SK-N-SH treated with all-trans-retinoic acid at 6 μM for 48 hours (cell line): ENCODE measurements at regions not wholly inside any gene's neighbourhood (a gene's known extent, or its start where the extent isn't known, plus 50 kb on each side); places are given as distances from the start of the nearest gene placed in this dataset.

ENCODE experiments used
- ATAC-seq: fragments of 200-7000 bp; cut with Tn5 transposase; 3 replicates; pipeline ENCODE4 v1.9.1; 2020; ENCODE audit warnings: mild to moderate bottlenecking, moderate library complexity
- BACH2 ChIP-seq: fragments of 250-450 bp; sonication (Bioruptor Pico); IDR thresholded peaks from 2 replicates; pipeline ENCODE4 v1.9.0; 2021; ENCODE audit warnings: mild to moderate bottlenecking, borderline replicate concordance
- CSDC2 ChIP-seq: fragments of 250-450 bp; sonication (Bioruptor Pico); IDR thresholded peaks from 2 replicates; pipeline ENCODE4 v1.5.0; 2020; ENCODE audit warnings: mild to moderate bottlenecking, moderate library complexity
- CSRNP3 ChIP-seq: fragments of 250-450 bp; sonication (Bioruptor Pico); IDR thresholded peaks from 2 replicates; pipeline ENCODE4 v1.5.1; 2021; ENCODE audit warnings: mild to moderate bottlenecking, moderate library complexity
- ESRRG ChIP-seq: fragments of 250-450 bp; sonication (Bioruptor Pico); IDR thresholded peaks from 2 replicates; pipeline ENCODE4 v1.6.1; 2021; ENCODE audit warnings: mild to moderate bottlenecking
- GLIS3 ChIP-seq: fragments of 250-450 bp; sonication (Bioruptor Pico); IDR thresholded peaks from 2 replicates; pipeline ENCODE4 v1.5.0; 2020; ENCODE audit warnings: mild to moderate bottlenecking, moderate library complexity
- ISL1 ChIP-seq: fragments of 250-450 bp; sonication (Bioruptor Pico); IDR thresholded peaks from 2 replicates; pipeline ENCODE4 v2.1.2; 2022; ENCODE audit warnings: mild to moderate bottlenecking, moderate library complexity
- OSR1 ChIP-seq: fragments of 250-450 bp; sonication (Bioruptor Pico); IDR thresholded peaks from 2 replicates; pipeline ENCODE4 v1.8.0; 2022; ENCODE audit warnings: moderate library complexity, mild to moderate bottlenecking, inconsistent platforms
- PPARA ChIP-seq: fragments of 250-450 bp; sonication (Bioruptor Pico); IDR thresholded peaks from 2 replicates; pipeline ENCODE4 v1.5.0; 2020; ENCODE audit warnings: mild to moderate bottlenecking, borderline replicate concordance
- RARB ChIP-seq: fragments of 250-450 bp; sonication (Bioruptor Pico); IDR thresholded peaks from 2 replicates; pipeline ENCODE4 v1.8.0; 2021; ENCODE audit warnings: mild to moderate bottlenecking, moderate library complexity
- SNAI2 ChIP-seq: fragments of 250-450 bp; sonication (Bioruptor Pico); IDR thresholded peaks from 2 replicates; pipeline ENCODE4 v1.5.0; 2020; ENCODE audit warnings: mild to moderate bottlenecking, moderate library complexity
- TCF4 ChIP-seq: fragments of 250-450 bp; sonication (Bioruptor Pico); IDR thresholded peaks from 2 replicates; pipeline ENCODE4 v1.8.0; 2021; ENCODE audit warnings: mild to moderate bottlenecking, moderate library complexity, borderline replicate concordance
- TOX ChIP-seq: fragments of 250-450 bp; sonication (Bioruptor Pico); IDR thresholded peaks from 2 replicates; pipeline ENCODE4 v1.8.0; 2021; ENCODE audit warnings: mild to moderate bottlenecking, moderate library complexity, borderline replicate concordance
- TSHZ2 ChIP-seq: fragments of 250-450 bp; sonication (Bioruptor Pico); IDR thresholded peaks from 2 replicates; pipeline ENCODE4 v1.5.0; 2020; ENCODE audit warnings: mild to moderate bottlenecking, moderate library complexity
- ZC3H10 ChIP-seq: fragments of 250-450 bp; sonication (Bioruptor Pico); IDR thresholded peaks from 2 replicates; pipeline ENCODE4 v1.5.1; 2021; ENCODE audit warnings: mild to moderate bottlenecking, moderate library complexity
- ZFP3 ChIP-seq: fragments of 250-450 bp; sonication (Bioruptor Pico); IDR thresholded peaks from 2 replicates; pipeline ENCODE4 v1.5.0; 2020; ENCODE audit warnings: mild to moderate bottlenecking, moderate library complexity
- ZFP30 ChIP-seq: fragments of 450-650 bp; formaldehyde crosslinking; IDR thresholded peaks from 2 replicates; pipeline ENCODE4 v1.5.0; 2022; ENCODE audit warnings: mild to moderate bottlenecking, moderate library complexity
- ZNF565 ChIP-seq: fragments of 450-650 bp; formaldehyde crosslinking; conservative IDR thresholded peaks from 2 replicates; pipeline ENCODE4 v1.5.0; 2020; ENCODE audit warnings: low read depth, mild to moderate bottlenecking, moderate library complexity
- ZNF70 ChIP-seq: fragments of 450-650 bp; formaldehyde crosslinking; IDR thresholded peaks from 2 replicates; pipeline ENCODE4 v1.5.0; 2020; ENCODE audit warnings: mild to moderate bottlenecking, moderate library complexity
- ZNF8 ChIP-seq: fragments of 450-650 bp; formaldehyde crosslinking; IDR thresholded peaks from 2 replicates; pipeline ENCODE4 v1.5.0; 2020; ENCODE audit warnings: mild to moderate bottlenecking, moderate library complexity
- TF ChIP-seq, protein P1 (sequence below): fragments of 250-450 bp; sonication (Bioruptor Pico); IDR thresholded peaks from 2 replicates; pipeline ENCODE4 v1.5.1; 2020; ENCODE audit warnings: low read depth, mild to moderate bottlenecking, moderate library complexity
- TF ChIP-seq, protein P2 (sequence below): fragments of 250-450 bp; sonication (Bioruptor Pico); IDR thresholded peaks from 2 replicates; pipeline ENCODE4 v1.8.0; 2021; ENCODE audit warnings: low read depth, mild to moderate bottlenecking, moderate library complexity, borderline replicate concordance
- TF ChIP-seq, protein P3 (sequence below): fragments of 250-450 bp; sonication (Bioruptor Pico); IDR thresholded peaks from 2 replicates; pipeline ENCODE4 v1.8.0; 2020; ENCODE audit warnings: mild to moderate bottlenecking, moderate library complexity, borderline replicate concordance

- ATAC-seq = no peak
- TF ChIP-seq BACH2 (no peak), CSDC2 (CRISPR knock-in tag) (no peak), ISL1 (CRISPR knock-in tag) (no peak), TOX (CRISPR knock-in tag) (no peak), ZNF565 (no peak), ZNF8 (no peak), RARB (no peak), ZFP3 (CRISPR knock-in tag) (no peak), GLIS3 (CRISPR knock-in tag) (no peak), ZNF70 (CRISPR knock-in tag) (no peak), ESRRG (no peak), OSR1 (CRISPR knock-in tag) (no peak)
- TF ChIP-seq, protein P1, sequence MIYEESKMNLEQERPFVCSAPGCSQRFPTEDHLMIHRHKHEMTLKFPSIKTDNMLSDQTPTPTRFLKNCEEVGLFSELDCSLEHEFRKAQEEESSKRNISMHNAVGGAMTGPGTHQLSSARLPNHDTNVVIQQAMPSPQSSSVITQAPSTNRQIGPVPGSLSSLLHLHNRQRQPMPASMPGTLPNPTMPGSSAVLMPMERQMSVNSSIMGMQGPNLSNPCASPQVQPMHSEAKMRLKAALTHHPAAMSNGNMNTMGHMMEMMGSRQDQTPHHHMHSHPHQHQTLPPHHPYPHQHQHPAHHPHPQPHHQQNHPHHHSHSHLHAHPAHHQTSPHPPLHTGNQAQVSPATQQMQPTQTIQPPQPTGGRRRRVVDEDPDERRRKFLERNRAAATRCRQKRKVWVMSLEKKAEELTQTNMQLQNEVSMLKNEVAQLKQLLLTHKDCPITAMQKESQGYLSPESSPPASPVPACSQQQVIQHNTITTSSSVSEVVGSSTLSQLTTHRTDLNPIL (CRISPR knock-in tag) = no peak
- TF ChIP-seq, all 23 proteins: peak for 0
Observed at GRCh38 chr5:135222171-135222681, 176.8 kb downstream of the MACROH2A1 start.

DNA sequence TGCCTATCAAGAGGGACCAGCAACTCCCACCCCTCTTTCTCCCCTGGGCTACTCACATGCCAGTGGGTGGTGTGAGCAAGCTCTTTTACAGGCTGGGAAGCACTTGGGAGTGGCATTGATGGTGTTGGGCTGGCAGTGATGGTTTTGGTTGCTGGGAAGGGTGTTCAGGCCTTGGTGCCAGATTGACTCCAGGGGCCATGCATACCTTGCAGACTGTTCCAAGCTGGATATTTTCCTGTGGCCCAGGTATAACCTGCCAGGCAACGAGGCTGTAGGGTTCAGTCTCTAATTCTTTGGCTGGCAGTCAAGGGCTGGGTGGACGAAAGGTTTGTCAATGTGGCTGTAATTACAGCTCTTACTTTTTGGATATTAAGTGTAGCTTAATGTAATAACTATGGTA lies 177.3 kb downstream of the MACROH2A1 start:
- no peak for TF ChIP-seq CSRNP3 (CRISPR knock-in tag)
- no peak for TF ChIP-seq ESRRG
- no peak for TF ChIP-seq ZC3H10 (CRISPR knock-in tag)
- TF ChIP-seq BACH2 = no peak
- no peak for TF ChIP-seq ZFP30 (CRISPR knock-in tag)
- TF ChIP-seq ZNF565 = no peak
- no peak for TF ChIP-seq ZNF70 (CRISPR knock-in tag)
- ATAC-seq = no peak

DNA sequence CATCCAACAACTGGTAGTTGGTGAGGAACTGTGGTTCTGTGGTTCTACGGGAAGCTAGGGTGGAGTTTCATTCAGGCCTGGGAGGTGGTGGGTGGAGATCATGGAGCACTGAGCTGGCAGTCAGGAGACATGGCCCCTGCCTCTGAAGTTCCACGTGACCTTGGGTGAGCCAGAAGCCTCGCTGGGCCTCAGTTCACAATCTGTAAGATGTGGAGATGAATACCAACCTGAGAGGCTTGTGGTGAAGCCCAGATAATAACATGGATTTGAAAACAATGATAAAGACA lies 177.9 kb downstream of the MACROH2A1 start:
- no peak for ATAC-seq
- TF ChIP-seq ZFP30 (CRISPR knock-in tag) (no peak), ZC3H10 (CRISPR knock-in tag) (no peak), RARB (no peak), ZFP3 (CRISPR knock-in tag) (no peak), ZNF8 (no peak), ISL1 (CRISPR knock-in tag) (no peak), SNAI2 (no peak), TCF4 (CRISPR knock-in tag) (no peak), PPARA (CRISPR knock-in tag) (no peak), TSHZ2 (no peak), TOX (CRISPR knock-in tag) (no peak), CSRNP3 (CRISPR knock-in tag) (no peak), GLIS3 (CRISPR knock-in tag) (no peak), ZNF70 (CRISPR knock-in tag) (no peak), CSDC2 (CRISPR knock-in tag) (no peak)
- TF ChIP-seq, protein P2, sequence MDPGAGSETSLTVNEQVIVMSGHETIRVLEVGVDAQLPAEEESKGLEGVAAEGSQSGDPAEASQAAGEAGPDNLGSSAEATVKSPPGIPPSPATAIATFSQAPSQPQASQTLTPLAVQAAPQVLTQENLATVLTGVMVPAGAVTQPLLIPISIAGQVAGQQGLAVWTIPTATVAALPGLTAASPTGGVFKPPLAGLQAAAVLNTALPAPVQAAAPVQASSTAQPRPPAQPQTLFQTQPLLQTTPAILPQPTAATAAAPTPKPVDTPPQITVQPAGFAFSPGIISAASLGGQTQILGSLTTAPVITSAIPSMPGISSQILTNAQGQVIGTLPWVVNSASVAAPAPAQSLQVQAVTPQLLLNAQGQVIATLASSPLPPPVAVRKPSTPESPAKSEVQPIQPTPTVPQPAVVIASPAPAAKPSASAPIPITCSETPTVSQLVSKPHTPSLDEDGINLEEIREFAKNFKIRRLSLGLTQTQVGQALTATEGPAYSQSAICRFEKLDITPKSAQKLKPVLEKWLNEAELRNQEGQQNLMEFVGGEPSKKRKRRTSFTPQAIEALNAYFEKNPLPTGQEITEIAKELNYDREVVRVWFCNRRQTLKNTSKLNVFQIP (CRISPR knock-in tag) = no peak
- TF ChIP-seq, protein P3, sequence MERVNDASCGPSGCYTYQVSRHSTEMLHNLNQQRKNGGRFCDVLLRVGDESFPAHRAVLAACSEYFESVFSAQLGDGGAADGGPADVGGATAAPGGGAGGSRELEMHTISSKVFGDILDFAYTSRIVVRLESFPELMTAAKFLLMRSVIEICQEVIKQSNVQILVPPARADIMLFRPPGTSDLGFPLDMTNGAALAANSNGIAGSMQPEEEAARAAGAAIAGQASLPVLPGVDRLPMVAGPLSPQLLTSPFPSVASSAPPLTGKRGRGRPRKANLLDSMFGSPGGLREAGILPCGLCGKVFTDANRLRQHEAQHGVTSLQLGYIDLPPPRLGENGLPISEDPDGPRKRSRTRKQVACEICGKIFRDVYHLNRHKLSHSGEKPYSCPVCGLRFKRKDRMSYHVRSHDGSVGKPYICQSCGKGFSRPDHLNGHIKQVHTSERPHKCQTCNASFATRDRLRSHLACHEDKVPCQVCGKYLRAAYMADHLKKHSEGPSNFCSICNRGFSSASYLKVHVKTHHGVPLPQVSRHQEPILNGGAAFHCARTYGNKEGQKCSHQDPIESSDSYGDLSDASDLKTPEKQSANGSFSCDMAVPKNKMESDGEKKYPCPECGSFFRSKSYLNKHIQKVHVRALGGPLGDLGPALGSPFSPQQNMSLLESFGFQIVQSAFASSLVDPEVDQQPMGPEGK (CRISPR knock-in tag) = no peak
